ENCODE measurements at regions not wholly inside any gene's neighbourhood (a gene's known extent, or its start where the extent isn't known, plus 50 kb on each side); places are given as distances from the start of the nearest gene placed in this dataset.
"Not testable (repeated sequence)": the region's sequence is repeated elsewhere in the genome, so short reads cannot be mapped to it uniquely, and the experiment has no call there.

- POLR2A ChIA-PET = no interaction called here
- CTCF ChIA-PET = no interaction called here
Observed at GRCh38 chr16:26697807-26698206, 368.9 kb upstream of the C16orf82 start.

- POLR2A ChIA-PET = no interaction called here
- CTCF ChIA-PET = interaction anchor here (0.6 kb wide), 1 partner anchor 244 kb away, joined by 3 read pairs; no protein-coding TSS in a partner anchor
Observed at GRCh38 chr16:26700250-26700649, 366.5 kb upstream of the C16orf82 start.

GRCh38 chr16:26701243-26701886, 365.4 kb upstream of the C16orf82 start:
- POLR2A ChIA-PET = no interaction called here
- CTCF ChIA-PET = no interaction called here

GRCh38 chr16:26705346-26705745, 361.4 kb upstream of the C16orf82 start:
- CTCF ChIA-PET = no interaction called here
- POLR2A ChIA-PET = no interaction called here

GRCh38 chr16:26708428-26708827, 358.3 kb upstream of the C16orf82 start:
- CTCF ChIA-PET = interaction anchor here (0.6 kb wide), 1 partner anchor 402 kb away, joined by 4 read pairs; no protein-coding TSS in a partner anchor
- POLR2A ChIA-PET = no interaction called here

- ChIA-PET CTCF (interaction anchor here (0.6 kb wide), 1 partner anchor 401 kb away, joined by 4 read pairs; no protein-coding TSS in a partner anchor), POLR2A (no interaction called here)
Observed at GRCh38 chr16:26709175-26709574, 357.6 kb upstream of the C16orf82 start.

- POLR2A ChIA-PET = no interaction called here
- CTCF ChIA-PET = no interaction called here
Observed at GRCh38 chr16:26709754-26710153, 357.0 kb upstream of the C16orf82 start.

- ChIA-PET POLR2A (interaction anchor here (0.6 kb wide), 1 partner anchor 30 kb away, joined by 3 read pairs; no protein-coding TSS in a partner anchor), CTCF (no interaction called here)
Observed at GRCh38 chr16:26710450-26710849, 356.3 kb upstream of the C16orf82 start.

- POLR2A ChIA-PET = no interaction called here
- CTCF ChIA-PET = no interaction called here
Observed at GRCh38 chr16:26712876-26713275, 353.9 kb upstream of the C16orf82 start.

- CTCF ChIA-PET = no interaction called here
- POLR2A ChIA-PET = no interaction called here
Observed at GRCh38 chr16:26715969-26716368, 350.8 kb upstream of the C16orf82 start.

GRCh38 chr16:26717826-26718225, 348.9 kb upstream of the C16orf82 start:
- POLR2A ChIA-PET = no interaction called here
- CTCF ChIA-PET = no interaction called here

GRCh38 chr16:26721290-26721689, 345.4 kb upstream of the C16orf82 start:
- POLR2A ChIA-PET = no interaction called here
- CTCF ChIA-PET = no interaction called here

GRCh38 chr16:26721957-26722356, 344.8 kb upstream of the C16orf82 start:
- POLR2A ChIA-PET, CTCF ChIA-PET: not testable (repeated sequence)

GRCh38 chr16:26724189-26724588, 342.5 kb upstream of the C16orf82 start:
- CTCF ChIA-PET = no interaction called here
- POLR2A ChIA-PET = no interaction called here

GRCh38 chr16:26727848-26728247, 338.9 kb upstream of the C16orf82 start:
- POLR2A ChIA-PET = no interaction called here

GRCh38 chr16:26729951-26730541, 336.7 kb upstream of the C16orf82 start:
- CTCF ChIA-PET = no interaction called here
- POLR2A ChIA-PET = no interaction called here

More at GRCh38 chr16:26727848-26728247, 338.9 kb upstream of the C16orf82 start:
- CTCF ChIA-PET = no interaction called here

- CTCF ChIA-PET = no interaction called here
- POLR2A ChIA-PET = no interaction called here
Observed at GRCh38 chr16:26731729-26732128, 335.0 kb upstream of the C16orf82 start.

GRCh38 chr16:26733710-26734109, 333.0 kb upstream of the C16orf82 start:
- ChIA-PET CTCF (no interaction called here), POLR2A (no interaction called here)

- ChIA-PET CTCF (no interaction called here), POLR2A (no interaction called here)
Observed at GRCh38 chr16:26735521-26735920, 331.2 kb upstream of the C16orf82 start.

GRCh38 chr16:26736084-26736483, 330.6 kb upstream of the C16orf82 start:
- CTCF ChIA-PET = no interaction called here
- POLR2A ChIA-PET = no interaction called here

- POLR2A ChIA-PET = no interaction called here
- CTCF ChIA-PET = no interaction called here
Observed at GRCh38 chr16:26740771-26741170, 326.0 kb upstream of the C16orf82 start.

GRCh38 chr16:26742040-26742439, 324.7 kb upstream of the C16orf82 start:
- POLR2A ChIA-PET = no interaction called here
- CTCF ChIA-PET = no interaction called here
